HL-60 (cell line): ENCODE measurements at regions not wholly inside any gene's neighbourhood (a gene's known extent, or its start where the extent isn't known, plus 50 kb on each side); places are given as distances from the start of the nearest gene placed in this dataset.

Source experiments
- GABPA ChIP-seq: IDR thresholded peaks from 2 replicates; pipeline ENCODE4 v1.6.1; 2012; ENCODE audit warnings: low read depth
- POLR2AphosphoS5 ChIP-seq: IDR thresholded peaks from 2 replicates; pipeline ENCODE4 v1.6.1; 2012; ENCODE audit warnings: low read depth
- TF ChIP-seq, protein P1 (sequence below): IDR thresholded peaks from one replicate; pipeline ENCODE4 v1.5.1; 2011; ENCODE audit warnings: low read length, control low read depth, inconsistent platforms; ENCODE audit not compliant: insufficient read depth
- TF ChIP-seq, protein P2 (sequence below): IDR thresholded peaks from 2 replicates; pipeline ENCODE4 v1.6.1; 2012; ENCODE audit warnings: low read depth; ENCODE audit not compliant: insufficient replicate concordance

DNA sequence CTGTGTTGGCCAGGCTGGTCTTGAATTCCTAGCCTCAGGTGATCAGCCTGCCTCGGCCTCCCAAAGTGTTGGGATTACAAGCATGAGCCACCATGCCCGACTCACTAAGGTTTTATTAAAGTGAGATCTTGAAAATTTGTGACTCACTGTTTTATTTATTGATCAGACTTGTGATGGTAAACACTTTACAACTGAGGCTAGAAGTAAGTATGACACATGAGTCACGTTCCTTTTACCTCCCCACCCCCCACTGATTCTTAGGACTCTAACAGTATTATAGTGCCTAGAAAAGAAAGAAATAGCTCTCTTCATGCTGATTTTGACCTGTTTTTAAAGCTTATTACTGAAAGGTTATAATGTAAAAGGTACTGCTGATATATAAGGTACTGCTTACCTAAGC, 160.6 kb downstream of the TANC2 start:
- TF ChIP-seq, protein P1, sequence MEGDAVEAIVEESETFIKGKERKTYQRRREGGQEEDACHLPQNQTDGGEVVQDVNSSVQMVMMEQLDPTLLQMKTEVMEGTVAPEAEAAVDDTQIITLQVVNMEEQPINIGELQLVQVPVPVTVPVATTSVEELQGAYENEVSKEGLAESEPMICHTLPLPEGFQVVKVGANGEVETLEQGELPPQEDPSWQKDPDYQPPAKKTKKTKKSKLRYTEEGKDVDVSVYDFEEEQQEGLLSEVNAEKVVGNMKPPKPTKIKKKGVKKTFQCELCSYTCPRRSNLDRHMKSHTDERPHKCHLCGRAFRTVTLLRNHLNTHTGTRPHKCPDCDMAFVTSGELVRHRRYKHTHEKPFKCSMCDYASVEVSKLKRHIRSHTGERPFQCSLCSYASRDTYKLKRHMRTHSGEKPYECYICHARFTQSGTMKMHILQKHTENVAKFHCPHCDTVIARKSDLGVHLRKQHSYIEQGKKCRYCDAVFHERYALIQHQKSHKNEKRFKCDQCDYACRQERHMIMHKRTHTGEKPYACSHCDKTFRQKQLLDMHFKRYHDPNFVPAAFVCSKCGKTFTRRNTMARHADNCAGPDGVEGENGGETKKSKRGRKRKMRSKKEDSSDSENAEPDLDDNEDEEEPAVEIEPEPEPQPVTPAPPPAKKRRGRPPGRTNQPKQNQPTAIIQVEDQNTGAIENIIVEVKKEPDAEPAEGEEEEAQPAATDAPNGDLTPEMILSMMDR = no peak
- TF ChIP-seq, protein P2, sequence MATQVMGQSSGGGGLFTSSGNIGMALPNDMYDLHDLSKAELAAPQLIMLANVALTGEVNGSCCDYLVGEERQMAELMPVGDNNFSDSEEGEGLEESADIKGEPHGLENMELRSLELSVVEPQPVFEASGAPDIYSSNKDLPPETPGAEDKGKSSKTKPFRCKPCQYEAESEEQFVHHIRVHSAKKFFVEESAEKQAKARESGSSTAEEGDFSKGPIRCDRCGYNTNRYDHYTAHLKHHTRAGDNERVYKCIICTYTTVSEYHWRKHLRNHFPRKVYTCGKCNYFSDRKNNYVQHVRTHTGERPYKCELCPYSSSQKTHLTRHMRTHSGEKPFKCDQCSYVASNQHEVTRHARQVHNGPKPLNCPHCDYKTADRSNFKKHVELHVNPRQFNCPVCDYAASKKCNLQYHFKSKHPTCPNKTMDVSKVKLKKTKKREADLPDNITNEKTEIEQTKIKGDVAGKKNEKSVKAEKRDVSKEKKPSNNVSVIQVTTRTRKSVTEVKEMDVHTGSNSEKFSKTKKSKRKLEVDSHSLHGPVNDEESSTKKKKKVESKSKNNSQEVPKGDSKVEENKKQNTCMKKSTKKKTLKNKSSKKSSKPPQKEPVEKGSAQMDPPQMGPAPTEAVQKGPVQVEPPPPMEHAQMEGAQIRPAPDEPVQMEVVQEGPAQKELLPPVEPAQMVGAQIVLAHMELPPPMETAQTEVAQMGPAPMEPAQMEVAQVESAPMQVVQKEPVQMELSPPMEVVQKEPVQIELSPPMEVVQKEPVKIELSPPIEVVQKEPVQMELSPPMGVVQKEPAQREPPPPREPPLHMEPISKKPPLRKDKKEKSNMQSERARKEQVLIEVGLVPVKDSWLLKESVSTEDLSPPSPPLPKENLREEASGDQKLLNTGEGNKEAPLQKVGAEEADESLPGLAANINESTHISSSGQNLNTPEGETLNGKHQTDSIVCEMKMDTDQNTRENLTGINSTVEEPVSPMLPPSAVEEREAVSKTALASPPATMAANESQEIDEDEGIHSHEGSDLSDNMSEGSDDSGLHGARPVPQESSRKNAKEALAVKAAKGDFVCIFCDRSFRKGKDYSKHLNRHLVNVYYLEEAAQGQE = no peak
- TF ChIP-seq GABPA = no peak
- TF ChIP-seq POLR2AphosphoS5 = no peak
